ENCODE measurements at regions not wholly inside any gene's neighbourhood (a gene's known extent, or its start where the extent isn't known, plus 50 kb on each side); places are given as distances from the start of the nearest gene placed in this dataset.
A peak's percentile ranks its signal among the peaks of the same experiment; 100 is the strongest.

- Histone ChIP-seq H3K4me1 (ENCODE audit: control insufficient read depth, extremely low read depth, insufficient read depth, low read length) (peaks cover 9% of the 10 kb centered on the region), H3K27me3 (ENCODE audit: control insufficient read depth in 2 of 2, insufficient read depth in 2 of 2, low read length in 2 of 2) (no peaks in the 10 kb centered on the region), H2AFZ (ENCODE audit: low read depth, low read length) (no peak overlapping the region), H3K27ac (ENCODE audit: insufficient read depth, low read depth, low read length) (no peak overlapping the region), H4K20me1 (replicated peaks; ENCODE audit: control insufficient read depth, extremely low read depth, insufficient read depth, low read length) (no peaks in the 10 kb centered on the region), H3K9ac (replicated peaks; ENCODE audit: extremely low read depth, insufficient read depth, low read length) (no peak overlapping the region), H3K4me2 (ENCODE audit: insufficient read depth, low read length) (no peak overlapping the region), H3K36me3 (ENCODE audit: control insufficient read depth in 2 of 2, extremely low read depth in 1 of 2, insufficient read depth in 2 of 2, low read length in 2 of 2) (no peaks in the 10 kb centered on the region), H3K9me3 (replicated peaks; ENCODE audit: control insufficient read depth, insufficient read depth, low read length) (no peaks in the 10 kb centered on the region), H3K79me2 (ENCODE audit: control insufficient read depth, insufficient read depth, low read length) (no peaks in the 10 kb centered on the region), H3K4me3 (replicated peaks in 1 of 3; ENCODE audit: insufficient read depth in 1 of 3, low read depth in 1 of 3, low read length in 3 of 3) (no peak overlapping the region), H3K9me1 (replicated peaks; ENCODE audit: control insufficient read depth, extremely low read depth, insufficient read depth, low read length) (no peaks in the 10 kb centered on the region)
- TF ChIP-seq CTCF (IDR thresholded peaks at IDR 0.05; ENCODE audit: extremely low read depth in 1 of 2, insufficient read depth in 1 of 2, low read depth in 1 of 2, low read length in 2 of 2) (no peak), GATA2 (IDR thresholded peaks at IDR 0.05; ENCODE audit: insufficient read depth, insufficient read length, low read depth, low read length) (no peak), JUN (IDR thresholded peaks at IDR 0.05; ENCODE audit: borderline replicate concordance, insufficient read depth, insufficient read length, low read depth) (peak; percentile 6), EZH2 (IDR thresholded peaks at IDR 0.05; ENCODE audit: borderline replicate concordance, low read depth, low read length, severe bottlenecking) (no peak), MAX (IDR thresholded peaks at IDR 0.05; ENCODE audit: insufficient read depth, insufficient read length) (no peak), FOS (IDR thresholded peaks at IDR 0.05; ENCODE audit: borderline replicate concordance, insufficient read depth, low read length) (peak; percentile 55), POLR2AphosphoS5 (IDR thresholded peaks at IDR 0.05; ENCODE audit: insufficient read depth, low read depth, low read length) (no peak), POLR2A (IDR thresholded peaks at IDR 0.05; ENCODE audit: low read depth, low read length) (no peak), MYC (IDR thresholded peaks at IDR 0.05; ENCODE audit: low read depth, low read length) (no peak)
- intact Hi-C loops (cut with micrococcal nuclease) = no loop called here
- ChIA-PET CTCF (interaction anchor here (1.0 to 1.1 kb wide), 2 partner anchors 31 to 353 kb away, joined by 3 read pairs; no protein-coding TSS in a partner anchor), POLR2A (interaction anchor here (0.5 kb wide), 1 partner anchor 9 kb away, joined by 4 read pairs; no protein-coding TSS in a partner anchor)
- no TSS peak for BruUV-seq (replicated peaks)
- FAIRE-seq (no peak), DNase-seq (ENCODE audit: low read depth, low spot score) (peak; percentile 33)
- dilution Hi-C loops (cut with MboI; ENCODE audit: extremely low pct_ligation_motif_present, low sequenced_read_pairs) = no loop called here
Measured at GRCh38 chrX:22395372-22395771, 122.7 kb downstream of the CBLL2 start.
